ENCODE measurements at regions not wholly inside any gene's neighbourhood (a gene's known extent, or its start where the extent isn't known, plus 50 kb on each side); places are given as distances from the start of the nearest gene placed in this dataset.

GRCh38 chr5:2914981-2915484 lies 163.6 kb upstream of the IRX2 start:
- TF ChIP-seq EZH2 (IDR thresholded peaks at IDR 0.05), result no peak
- TF ChIP-seq CTCF (IDR thresholded peaks at IDR 0.05 in 2 of 3, conservative IDR thresholded peaks at IDR 0.05 in 1 of 3; ENCODE audit: borderline replicate concordance in 1 of 3, insufficient read depth in 1 of 3, low read depth in 2 of 3, low read length in 2 of 3), result no peak
- no peak for TF ChIP-seq POLR2A (IDR thresholded peaks at IDR 0.05; ENCODE audit: borderline replicate concordance, extremely low read depth, insufficient read depth, insufficient read length)
